ENCODE measurements at regions not wholly inside any gene's neighbourhood (a gene's known extent, or its start where the extent isn't known, plus 50 kb on each side); places are given as distances from the start of the nearest gene placed in this dataset.

- CTCF ChIA-PET, result no interaction called here
- no peaks in the 10 kb centered on the region for H3K4me1 ChIP-seq (ENCODE audit: control insufficient read depth, insufficient read depth, low read length)
- no peaks in the 10 kb centered on the region for H4K20me1 ChIP-seq (ENCODE audit: control insufficient read depth, insufficient read depth)
- no peak overlapping the region for H2AFZ ChIP-seq (ENCODE audit: control insufficient read depth, low read depth, low read length)
- in situ Hi-C loops (cut with MboI), result no loop called here
- H3K4me3 ChIP-seq, result no peak overlapping the region
- ATAC-seq (no peak), FAIRE-seq (no peak), DNase-seq (ENCODE audit: low read depth, low spot score) (no peak)
- H3K36me3 ChIP-seq (ENCODE audit: control insufficient read depth in 2 of 2, insufficient read depth in 2 of 2, low read length in 1 of 2), result no peaks in the 10 kb centered on the region
- H3K27ac ChIP-seq (ENCODE audit: control insufficient read depth, insufficient read depth), result no peak overlapping the region
- intact Hi-C loops (cut with micrococcal nuclease; ENCODE audit: unreplicated experiment), result no loop called here
- no peak overlapping the region for H3K4me2 ChIP-seq (ENCODE audit: control insufficient read depth, insufficient read depth)
- RAD21 ChIA-PET (ENCODE audit: unreplicated experiment), result no interaction called here
- no peaks in the 10 kb centered on the region for H3K9me3 ChIP-seq (replicated peaks; ENCODE audit: control insufficient read depth, insufficient read depth, low read length)
- 57% methylated on average over 9 of the region's 9 CpGs for WGBS (ENCODE audit: insufficient coverage, insufficient replicate concordance, low lambda C conversion rate, missing lambda C conversion rate)
- no peak overlapping the region for H3K9ac ChIP-seq (ENCODE audit: control insufficient read depth, insufficient read depth, low read length)
- BruUV-seq (replicated peaks), result no TSS peak
- no peaks in the 10 kb centered on the region for H3K79me2 ChIP-seq (ENCODE audit: control insufficient read depth, insufficient read depth, low read length)
- H3K27me3 ChIP-seq (replicated peaks in 1 of 2; ENCODE audit: control insufficient read depth in 2 of 2, insufficient read depth in 2 of 2, low read length in 1 of 2), result no peaks in the 10 kb centered on the region
- POLR2A ChIA-PET, result no interaction called here
- SMC1A ChIA-PET (ENCODE audit: uncharacterized antibody, unreplicated experiment), result no interaction called here
- no peak for TF ChIP-seq KAT2A (conservative IDR thresholded peaks at IDR 0.05; ENCODE audit: control insufficient read depth, low read depth, low read length)
- TF ChIP-seq SIX5 (IDR thresholded peaks at IDR 0.05; ENCODE audit: low read depth, low read length, severe bottlenecking), result no peak
- no peak for TF ChIP-seq ZNF24 (IDR thresholded peaks at IDR 0.05)
- TF ChIP-seq ZBTB40 (IDR thresholded peaks at IDR 0.05; ENCODE audit: borderline replicate concordance), result no peak
- TF ChIP-seq POLR2AphosphoS5 (IDR thresholded peaks at IDR 0.05; ENCODE audit: low read length), result no peak
- TF ChIP-seq NKRF (conservative IDR thresholded peaks at IDR 0.05), result no peak
- no peak for TF ChIP-seq NR2F1 (conservative IDR thresholded peaks at IDR 0.05)
- TF ChIP-seq ATF2 (IDR thresholded peaks at IDR 0.05; ENCODE audit: low read length), result no peak
- TF ChIP-seq ZNF592 (IDR thresholded peaks at IDR 0.05), result no peak
- TF ChIP-seq CBX5 (IDR thresholded peaks at IDR 0.05; ENCODE audit: low read depth), result no peak
Measured at GRCh38 chr3:73729969-73730440, 105.3 kb upstream of the PDZRN3 start.

Data from GM12878 (cell line).